HCT116 (cell line): ENCODE measurements at regions not wholly inside any gene's neighbourhood (a gene's known extent, or its start where the extent isn't known, plus 50 kb on each side); places are given as distances from the start of the nearest gene placed in this dataset.

Experiments
- ATAC-seq: fragments of 200-7000 bp; cut with Tn5 transposase; 2 replicates; pipeline ENCODE4 v1.9.1; 2020; ENCODE audit warnings: mild to moderate bottlenecking, moderate library complexity
- BruUV-seq: library from RNA; stranded (reverse); fragments of 400-500 nt; replicated peaks from 2 replicates; lab custom pipeline; 2021; lab: Mats Ljungman, UMichigan
- CTCF ChIA-PET: fragments of 300-600 bp; sonication (Branson Sonifier 250); formaldehyde crosslinking; loops from one replicate; lab custom pipeline; 2021; ENCODE audit warnings: antibody characterized with exemption; lab: Charles Lee
- POLR2A ChIA-PET: fragments of 300-600, 350-600 bp; sonication (Branson Sonifier 250); formaldehyde crosslinking; loops from one replicate; lab custom pipeline; 2021; ENCODE audit warnings: antibody characterized with exemption; lab: Charles Lee
- RAD21 ChIA-PET, 2 experiments: fragments of 300-600 bp; sonication (Branson Sonifier 250); formaldehyde crosslinking; loops; one replicate each; lab custom pipeline; 2023; ENCODE audit warnings: low total read pairs in 2 of 2; ENCODE audit not compliant: uncharacterized antibody in 2 of 2, unreplicated experiment in 2 of 2, low non-redundant PET in 1 of 2; lab: Charles Lee
- DNase-seq: peaks from one replicate; pipeline ENCODE4 v3.0.0-alpha.2; 2010; ENCODE audit warnings: low read depth, low spot score
- H2AFZ ChIP-seq: fragments of 200-600 bp; shearing (Covaris generic), sonication (generic); 2 replicates; pipeline ENCODE4 v1.6.1; 2017; ENCODE audit warnings: low read depth, mixed run types, mixed read lengths, antibody characterized with exemption, low read length; ENCODE audit not compliant: poor library complexity, severe bottlenecking
- H3K27ac ChIP-seq: 2 replicates; pipeline ENCODE4 v1.5.1; 2012; ENCODE audit warnings: low read depth, low read length
- H3K27me3 ChIP-seq: fragments of 200-600 bp; sonication (generic); 2 replicates; pipeline ENCODE4 v1.6.1; 2016; ENCODE audit warnings: mixed run types, low read length, mixed read lengths; ENCODE audit not compliant: insufficient read depth
- H3K36me3 ChIP-seq, 2 experiments: fragments of 200-500 bp in 1 of 2; fragments of 200-600 bp in 1 of 2; sonication (Bioruptor generic) in 1 of 2; sonication (generic) in 1 of 2; 2 replicates each; pipeline versions ENCODE4 v1.5.1 to v1.6.1; 2014 to 2016; ENCODE audit warnings: low read length in 2 of 2, inconsistent platforms in 1 of 2, mixed read lengths in 1 of 2, mixed run types in 1 of 2; ENCODE audit not compliant: insufficient read depth in 2 of 2, control insufficient read depth in 1 of 2
- H3K4me1 ChIP-seq, 2 experiments: fragments of 200-600 bp in 1 of 2; sonication (generic) in 1 of 2; 2 replicates each; pipeline versions ENCODE4 v1.5.1 to v1.6.1; 2012 to 2017; ENCODE audit warnings: low read length in 2 of 2, inconsistent platforms in 1 of 2, mild to moderate bottlenecking in 1 of 2, mixed read lengths in 1 of 2, mixed run types in 1 of 2, moderate library complexity in 1 of 2; ENCODE audit not compliant: insufficient read depth in 2 of 2, control insufficient read depth in 1 of 2
- H3K4me2 ChIP-seq: fragments of 200-600 bp; sonication (generic); 2 replicates; pipeline ENCODE4 v1.6.1; 2017; ENCODE audit warnings: mixed run types, low read length, mixed read lengths
- H3K4me3 ChIP-seq, 2 experiments: fragments of 200-600 bp in 1 of 2; sonication (generic) in 1 of 2; replicated peaks in 1 of 2; 2 replicates each; pipeline ENCODE4 v1.5.1; 2011 to 2016; ENCODE audit warnings: low read length in 2 of 2, control low read depth in 1 of 2, low read depth in 1 of 2, mild to moderate bottlenecking in 1 of 2, mixed read lengths in 1 of 2, mixed run types in 1 of 2
- H3K79me2 ChIP-seq: fragments of 200-600 bp; sonication (generic); 2 replicates; pipeline ENCODE4 v1.6.1; 2017; ENCODE audit warnings: mild to moderate bottlenecking, mixed run types, low read length, moderate library complexity, mixed read lengths; ENCODE audit not compliant: insufficient read depth
- H3K9ac ChIP-seq: fragments of 200-600 bp; sonication (generic); 2 replicates; pipeline ENCODE4 v1.6.1; 2016; ENCODE audit warnings: low read length, mixed read lengths
- H3K9me2 ChIP-seq: fragments of 200-600 bp; sonication (generic), shearing (Covaris generic); 2 replicates; pipeline ENCODE4 v1.6.1; 2017; ENCODE audit warnings: mixed run types, mild to moderate bottlenecking, moderate library complexity; ENCODE audit not compliant: insufficient read depth
- H3K9me3 ChIP-seq, 2 experiments: fragments of 200-500 bp in 1 of 2; fragments of 200-600 bp in 1 of 2; sonication (Bioruptor generic) in 1 of 2; sonication (generic) in 1 of 2; 2 replicates each; pipeline ENCODE4 v1.6.1; 2014 to 2017; ENCODE audit warnings: low read length in 2 of 2, mixed read lengths in 2 of 2, inconsistent platforms in 1 of 2, low read depth in 1 of 2, mild to moderate bottlenecking in 1 of 2, mixed run types in 1 of 2, moderate library complexity in 1 of 2; ENCODE audit not compliant: control insufficient read depth in 1 of 2, insufficient read depth in 1 of 2
- H4K20me1 ChIP-seq: fragments of 200-600 bp; sonication (generic), shearing (Covaris generic); 2 replicates; pipeline ENCODE4 v1.6.1; 2017; ENCODE audit warnings: mixed run types, mild to moderate bottlenecking, moderate library complexity; ENCODE audit not compliant: insufficient read depth
- ELF1 ChIP-seq: IDR thresholded peaks from 2 replicates; pipeline ENCODE4 v1.6.1; 2012; ENCODE audit warnings: low read depth, borderline replicate concordance
- FOSL1 ChIP-seq: IDR thresholded peaks from 2 replicates; pipeline ENCODE4 v1.6.1; 2012; ENCODE audit warnings: low read depth
- POLR2A ChIP-seq: IDR thresholded peaks from 2 replicates; pipeline ENCODE4 v1.7.0; 2011; ENCODE audit warnings: borderline replicate concordance; ENCODE audit not compliant: insufficient read depth, insufficient read length; ENCODE audit errors: extremely low read depth
- POLR2AphosphoS5 ChIP-seq: IDR thresholded peaks from 2 replicates; pipeline ENCODE4 v1.6.1; 2011; ENCODE audit warnings: mild to moderate bottlenecking, low read depth, low read length, moderate library complexity
- SIN3A ChIP-seq: IDR thresholded peaks from 2 replicates; pipeline ENCODE4 v1.6.1; 2012; ENCODE audit warnings: low read depth
- SP1 ChIP-seq: IDR thresholded peaks from 2 replicates; pipeline ENCODE4 v1.6.1; 2012; ENCODE audit warnings: low read depth
- SRF ChIP-seq: IDR thresholded peaks from 2 replicates; pipeline ENCODE4 v1.6.1; 2012; ENCODE audit warnings: low read depth
- TCF7L2 ChIP-seq: IDR thresholded peaks from 2 replicates; pipeline ENCODE4 v1.7.0; 2011; ENCODE audit warnings: borderline replicate concordance, inconsistent platforms; ENCODE audit not compliant: insufficient read depth, insufficient read length; ENCODE audit errors: extremely low read depth
- ZNF274 ChIP-seq: fragments of 200-500 bp; sonication (Bioruptor generic); IDR thresholded peaks from 2 replicates; pipeline ENCODE4 v1.6.1; 2014; ENCODE audit warnings: mild to moderate bottlenecking, low read depth, low read length, inconsistent platforms
- intact Hi-C: fragments of 100-400 bp; cut with micrococcal nuclease; formaldehyde crosslinking; loops from 2 replicates; pipeline ENCODE4 v1.10.0; 2022
- TF ChIP-seq, protein P1 (sequence below), 3 experiments: fragments of 200-600 bp in 1 of 3; sonication (generic) in 1 of 3; IDR thresholded peaks in 2 of 3; conservative IDR thresholded peaks in 1 of 3; 2 replicates each; pipeline ENCODE4 v1.5.1; 2012 to 2017; ENCODE audit warnings: low read depth in 2 of 3, low read length in 2 of 3, antibody characterized with exemption in 1 of 3, borderline replicate concordance in 1 of 3, control low read depth in 1 of 3, mild to moderate bottlenecking in 1 of 3, mixed read lengths in 1 of 3, mixed run types in 1 of 3, moderate library complexity in 1 of 3; ENCODE audit not compliant: insufficient read depth in 1 of 3

GRCh38 chr4:62194342-62194741 is 994.2 kb downstream of the ADGRL3 start:
- Histone ChIP-seq H3K9me3 (peaks cover 8 to 21% of the 10 kb centered on the region in 2 experiments; a peak in 2 of 4 replicates), H3K36me3 (no peaks in the 10 kb centered on the region), H4K20me1 (no peaks in the 10 kb centered on the region), H3K4me1 (no peaks in the 10 kb centered on the region), H3K9ac (no peak overlapping the region), H3K27me3 (no peaks in the 10 kb centered on the region), H3K4me2 (no peak overlapping the region), H3K9me2 (no peaks in the 10 kb centered on the region), H3K4me3 (no peak overlapping the region), H2AFZ (no peak overlapping the region), H3K27ac (no peak overlapping the region), H3K79me2 (no peaks in the 10 kb centered on the region)
- no peak for ATAC-seq
- DNase-seq: no peak
- CTCF ChIA-PET: no interaction called here
- BruUV-seq: no TSS peak
- RAD21 ChIA-PET: no interaction called here
- intact Hi-C loops: no loop called here
- no peak for TF ChIP-seq SRF
- TF ChIP-seq POLR2AphosphoS5: no peak
- no peak for TF ChIP-seq FOSL1
- no peak for TF ChIP-seq SP1
- TF ChIP-seq ZNF274: no peak
- no peak for TF ChIP-seq POLR2A
- TF ChIP-seq, protein P1, sequence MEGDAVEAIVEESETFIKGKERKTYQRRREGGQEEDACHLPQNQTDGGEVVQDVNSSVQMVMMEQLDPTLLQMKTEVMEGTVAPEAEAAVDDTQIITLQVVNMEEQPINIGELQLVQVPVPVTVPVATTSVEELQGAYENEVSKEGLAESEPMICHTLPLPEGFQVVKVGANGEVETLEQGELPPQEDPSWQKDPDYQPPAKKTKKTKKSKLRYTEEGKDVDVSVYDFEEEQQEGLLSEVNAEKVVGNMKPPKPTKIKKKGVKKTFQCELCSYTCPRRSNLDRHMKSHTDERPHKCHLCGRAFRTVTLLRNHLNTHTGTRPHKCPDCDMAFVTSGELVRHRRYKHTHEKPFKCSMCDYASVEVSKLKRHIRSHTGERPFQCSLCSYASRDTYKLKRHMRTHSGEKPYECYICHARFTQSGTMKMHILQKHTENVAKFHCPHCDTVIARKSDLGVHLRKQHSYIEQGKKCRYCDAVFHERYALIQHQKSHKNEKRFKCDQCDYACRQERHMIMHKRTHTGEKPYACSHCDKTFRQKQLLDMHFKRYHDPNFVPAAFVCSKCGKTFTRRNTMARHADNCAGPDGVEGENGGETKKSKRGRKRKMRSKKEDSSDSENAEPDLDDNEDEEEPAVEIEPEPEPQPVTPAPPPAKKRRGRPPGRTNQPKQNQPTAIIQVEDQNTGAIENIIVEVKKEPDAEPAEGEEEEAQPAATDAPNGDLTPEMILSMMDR (IDR thresholded peaks at IDR 0.05 in 2 of 3, conservative IDR thresholded peaks at IDR 0.05 in 1 of 3; ENCODE audit: borderline replicate concordance in 1 of 3, insufficient read depth in 1 of 3, low read depth in 2 of 3, low read length in 2 of 3): no peak
- no peak for TF ChIP-seq ELF1
- no peak for TF ChIP-seq TCF7L2
- TF ChIP-seq SIN3A: no peak
- POLR2A ChIA-PET: no interaction called here
